Gastroesophageal sphincter (tissue), 4 donors: ENCODE measurements at regions not wholly inside any gene's neighbourhood (a gene's known extent, or its start where the extent isn't known, plus 50 kb on each side); places are given as distances from the start of the nearest gene placed in this dataset.
"Not testable (repeated sequence)": the region's sequence is repeated elsewhere in the genome, so short reads cannot be mapped to it uniquely, and the experiment has no call there.

ENCODE experiments used
- ATAC-seq: fragments of 150-250 bp; one replicate; pipeline ENCODE4 v1.9.1; 2016; ENCODE audit warnings: mild to moderate bottlenecking, moderate library complexity
- H3K27ac ChIP-seq, 4 donors: fragments of 200-600 bp; sonication (generic) in 3 of 4; 1 replicate in 3 of 4; 2 replicates in 1 of 4; pipeline ENCODE4 v1.5.1; 2016 to 2019
- H3K27me3 ChIP-seq: fragments of 200-600 bp; sonication (generic); one replicate; pipeline ENCODE4 v1.5.1; 2019
- H3K36me3 ChIP-seq, 2 donors: fragments of 200-600 bp; sonication (generic); one replicate each; pipeline ENCODE4 v1.5.1; 2019; ENCODE audit warnings: control low read depth in 1 of 2
- H3K4me1 ChIP-seq, 3 donors: fragments of 200-600 bp; sonication (generic); 1 replicate in 2 of 3; 2 replicates in 1 of 3; pipeline ENCODE4 v1.5.1; 2016 to 2019; ENCODE audit warnings: control low read depth in 2 of 3
- H3K4me3 ChIP-seq, 2 donors: fragments of 200-600 bp; sonication (generic); one replicate each; pipeline ENCODE4 v1.5.1; 2019; ENCODE audit warnings: mild to moderate bottlenecking in 1 of 2, moderate library complexity in 1 of 2
- H3K9me3 ChIP-seq, 3 donors: fragments of 200-600 bp; sonication (generic); one replicate each; pipeline ENCODE4 v1.5.1; 2017 to 2019; ENCODE audit warnings: control low read depth in 2 of 3
- CTCF ChIP-seq, 4 experiments: fragments of 200-600 bp in 2 of 4; fragments of 450-650 bp in 2 of 4; sonication (generic) in 1 of 4; IDR thresholded peaks; one replicate each; pipeline ENCODE4 v1.5.1; 2017 to 2019; ENCODE audit warnings: antibody characterized with exemption in 4 of 4, mild to moderate bottlenecking in 2 of 4, moderate library complexity in 2 of 4
- EP300 ChIP-seq: sonication (generic); formaldehyde crosslinking; IDR thresholded peaks from one replicate; pipeline ENCODE4 v1.6.1; 2017; ENCODE audit warnings: antibody characterized with exemption, mild to moderate bottlenecking
- POLR2A ChIP-seq, 2 donors: fragments of 450-650 bp; IDR thresholded peaks; one replicate each; pipeline ENCODE4 v1.6.1; 2017; ENCODE audit warnings: antibody characterized with exemption in 2 of 2, mild to moderate bottlenecking in 2 of 2, moderate library complexity in 1 of 2
- POLR2AphosphoS5 ChIP-seq: sonication (generic); formaldehyde crosslinking; IDR thresholded peaks from one replicate; pipeline ENCODE4 v1.6.1; 2017; ENCODE audit warnings: antibody characterized with exemption
- WGBS, 2 donors: methylation state at CpG; one replicate each; pipeline ENCODE4 v1.1.5; 2018; ENCODE audit warnings: low coverage in 1 of 2; 5-methylcytosine and 5-hydroxymethylcytosine counted together

- Histone ChIP-seq H3K27me3 (no peaks in the 10 kb centered on the region), H3K4me1 (peaks cover 0 to 12% (median 0%) of the 10 kb centered on the region in 3 donors), H3K4me3 (no peak overlapping the region), H3K27ac (peak overlapping the region in 3 of 4 donors; percentile 49 to 64 (median 50)), H3K36me3 (no peaks in the 10 kb centered on the region), H3K9me3 (no peaks in the 10 kb centered on the region)
- TF ChIP-seq POLR2A (IDR thresholded peaks at IDR 0.05) (no peak), CTCF (IDR thresholded peaks at IDR 0.05) (no peak), POLR2AphosphoS5 (no peak), EP300 (no peak)
- 88 to 100% methylated on average over 1 of the region's 1 CpG for WGBS, 2 donors
- ATAC-seq, result no peak
Observed at GRCh38 chr1:55444667-55445066, 229.5 kb upstream of the USP24 start.

- Histone ChIP-seq H3K36me3 (no peaks in the 10 kb centered on the region), H3K27ac (peak overlapping the region in 3 of 4 donors; percentile 49 to 64 (median 52)), H3K9me3 (no peaks in the 10 kb centered on the region), H3K27me3 (no peaks in the 10 kb centered on the region), H3K4me1 (peaks cover 0 to 12% (median 0%) of the 10 kb centered on the region in 3 donors), H3K4me3 (no peak overlapping the region)
- peak; percentile 99 for ATAC-seq
- TF ChIP-seq CTCF (IDR thresholded peaks at IDR 0.05), result no peak
- no peak for TF ChIP-seq EP300
- no peak for TF ChIP-seq POLR2A (IDR thresholded peaks at IDR 0.05)
- TF ChIP-seq POLR2AphosphoS5, result peak; percentile 98
- 16 to 28% methylated on average over 4 to 5 of the region's 7 CpGs for WGBS, 2 donors
Observed at GRCh38 chr1:55443175-55443915, 228.2 kb upstream of the USP24 start.

GRCh38 chr1:55441489-55441888 is 226.3 kb upstream of the USP24 start:
- ATAC-seq, result no peak
- no peaks in the 10 kb centered on the region for H3K36me3 ChIP-seq
- WGBS, 2 donors, result 80 to 91% methylated on average over 1 of the region's 1 CpG
- no peak overlapping the region for H3K4me3 ChIP-seq
- H3K4me1 ChIP-seq, result peaks cover 0 to 12% (median 0%) of the 10 kb centered on the region in 3 donors
- H3K27me3 ChIP-seq, result no peaks in the 10 kb centered on the region
- no peak overlapping the region for H3K27ac ChIP-seq
- TF ChIP-seq POLR2A (IDR thresholded peaks at IDR 0.05) (no peak), POLR2AphosphoS5 (no peak), CTCF (IDR thresholded peaks at IDR 0.05) (no peak)
- H3K9me3 ChIP-seq, result no peaks in the 10 kb centered on the region

- TF ChIP-seq CTCF (IDR thresholded peaks at IDR 0.05), result no peak
- TF ChIP-seq POLR2AphosphoS5, result no peak
- TF ChIP-seq POLR2A (IDR thresholded peaks at IDR 0.05), result no peak
- no peak for TF ChIP-seq EP300
- no peaks in the 10 kb centered on the region for H3K27me3 ChIP-seq
- no peak overlapping the region for H3K27ac ChIP-seq
- no peaks in the 10 kb centered on the region for H3K36me3 ChIP-seq
- H3K4me3 ChIP-seq, result no peak overlapping the region
- no peak for ATAC-seq
- no peaks in the 10 kb centered on the region for H3K9me3 ChIP-seq
- 0% methylated on average over 2 of the region's 2 CpGs for WGBS, 2 donors
- no peaks in the 10 kb centered on the region for H3K4me1 ChIP-seq
Observed at GRCh38 chr1:55437692-55438091, 222.5 kb upstream of the USP24 start.

GRCh38 chr1:55430720-55431119 is 215.6 kb upstream of the USP24 start:
- not testable (repeated sequence) for H3K9me3 ChIP-seq, H3K27me3 ChIP-seq, H3K36me3 ChIP-seq, ATAC-seq, H3K4me3 ChIP-seq
- Histone ChIP-seq H3K27ac (peak overlapping the region in 1 of 4 donors; percentile 50), H3K4me1 (peaks cover 0 to 46% (median 8%) of the 10 kb centered on the region in 3 donors)
- WGBS, 2 donors, result no CpG with 5 or more reads among the region's 3 CpGs

- not testable (repeated sequence) for H3K4me3 ChIP-seq, H3K27me3 ChIP-seq, H3K9me3 ChIP-seq, ATAC-seq, H3K36me3 ChIP-seq
- peak overlapping the region in 1 of 4 donors; percentile 50 for H3K27ac ChIP-seq
- peaks cover 0 to 46% (median 8%) of the 10 kb centered on the region in 3 donors for H3K4me1 ChIP-seq
- 88 to 100% methylated on average over 3 to 5 of the region's 8 CpGs for WGBS, 2 donors
Observed at GRCh38 chr1:55430206-55430605, 215.0 kb upstream of the USP24 start.
